ENCODE measurements at regions not wholly inside any gene's neighbourhood (a gene's known extent, or its start where the extent isn't known, plus 50 kb on each side); places are given as distances from the start of the nearest gene placed in this dataset.

- no peaks in the 10 kb centered on the region for H3K36me3 ChIP-seq (replicated peaks; ENCODE audit: low read depth, low read length)
- no peaks in the 10 kb centered on the region for H3K4me1 ChIP-seq (ENCODE audit: low read length)
- no peak for TF ChIP-seq CTCF (IDR thresholded peaks at IDR 0.05; ENCODE audit: low read depth, low read length)
- TF ChIP-seq EZH2phosphoT487 (IDR thresholded peaks at IDR 0.05; ENCODE audit: low read depth), result no peak
- no peak overlapping the region for H3K4me3 ChIP-seq (ENCODE audit: low read length)
- H3K27me3 ChIP-seq (ENCODE audit: low read depth, low read length), result no peaks in the 10 kb centered on the region
- no peak overlapping the region for H2AFZ ChIP-seq (ENCODE audit: low read depth, low read length)
- H3K9me3 ChIP-seq (ENCODE audit: insufficient read depth, low read length), result no peaks in the 10 kb centered on the region
- H4K20me1 ChIP-seq (ENCODE audit: insufficient read depth, low read length), result no peaks in the 10 kb centered on the region
- no peak overlapping the region for H3K27ac ChIP-seq (ENCODE audit: low read length)
- H3K9ac ChIP-seq (ENCODE audit: low read length), result no peak overlapping the region
- H3K4me2 ChIP-seq (ENCODE audit: low read length), result no peak overlapping the region
- no peaks in the 10 kb centered on the region for H3K79me2 ChIP-seq (ENCODE audit: low read length)
These were observed 406.1 kb upstream of the FZD8 start for GRCh38 chr10:36048236-36048635.

GRCh38 chr10:36042135-36042534 is 400.0 kb upstream of the FZD8 start:
- H3K4me2 ChIP-seq (ENCODE audit: low read length), result no peak overlapping the region
- no peak for TF ChIP-seq CTCF (IDR thresholded peaks at IDR 0.05; ENCODE audit: low read depth, low read length)
- TF ChIP-seq EZH2phosphoT487 (IDR thresholded peaks at IDR 0.05; ENCODE audit: low read depth), result no peak
- H3K9ac ChIP-seq (ENCODE audit: low read length), result no peak overlapping the region
- no peaks in the 10 kb centered on the region for H4K20me1 ChIP-seq (ENCODE audit: insufficient read depth, low read length)
- H3K27ac ChIP-seq (ENCODE audit: low read length), result no peak overlapping the region
- H3K4me3 ChIP-seq (ENCODE audit: low read length), result no peak overlapping the region
- no peaks in the 10 kb centered on the region for H3K36me3 ChIP-seq (replicated peaks; ENCODE audit: low read depth, low read length)
- H3K4me1 ChIP-seq (ENCODE audit: low read length), result no peaks in the 10 kb centered on the region; the same call in 1 of the 2 replicates
- H2AFZ ChIP-seq (ENCODE audit: low read depth, low read length), result no peak overlapping the region
- no peaks in the 10 kb centered on the region for H3K9me3 ChIP-seq (ENCODE audit: insufficient read depth, low read length)
- no peaks in the 10 kb centered on the region for H3K27me3 ChIP-seq (ENCODE audit: low read depth, low read length)
- H3K79me2 ChIP-seq (ENCODE audit: low read length), result no peaks in the 10 kb centered on the region

DNA sequence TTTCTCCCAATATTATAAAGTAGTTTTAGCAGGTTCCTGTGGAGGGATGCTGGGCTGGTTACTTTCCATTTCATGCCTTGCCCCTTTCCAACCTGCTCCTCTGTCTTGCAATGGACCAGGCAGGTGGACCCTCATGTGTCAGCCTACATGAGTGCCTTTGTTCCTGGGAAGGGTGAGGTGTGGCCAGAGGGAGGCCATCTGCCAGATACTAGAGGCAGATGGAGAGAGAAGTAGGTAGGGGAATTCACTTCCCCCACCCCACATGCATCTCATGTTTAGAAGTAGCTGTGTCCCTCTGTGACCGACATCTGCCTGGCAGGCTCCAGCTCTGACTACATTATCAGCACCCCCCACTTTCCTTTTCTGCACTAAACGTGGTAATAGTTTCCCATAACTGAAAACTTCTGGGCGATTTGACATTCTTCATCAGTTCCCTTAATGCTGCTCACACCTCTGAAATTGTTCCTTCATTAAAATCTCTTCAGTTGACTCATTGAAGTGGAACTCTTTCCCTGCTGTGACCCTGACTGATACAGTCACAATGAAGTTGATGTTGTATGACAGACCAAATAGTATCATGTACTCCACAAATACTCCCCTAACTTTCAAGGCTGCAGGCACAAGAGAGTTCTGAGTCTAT is 396.3 kb upstream of the FZD8 start:
- TF ChIP-seq EZH2phosphoT487 (IDR thresholded peaks at IDR 0.05; ENCODE audit: low read depth) (no peak), CTCF (IDR thresholded peaks at IDR 0.05; ENCODE audit: low read depth, low read length) (no peak)
- no peaks in the 10 kb centered on the region for H3K36me3 ChIP-seq (replicated peaks; ENCODE audit: low read depth, low read length)

DNA sequence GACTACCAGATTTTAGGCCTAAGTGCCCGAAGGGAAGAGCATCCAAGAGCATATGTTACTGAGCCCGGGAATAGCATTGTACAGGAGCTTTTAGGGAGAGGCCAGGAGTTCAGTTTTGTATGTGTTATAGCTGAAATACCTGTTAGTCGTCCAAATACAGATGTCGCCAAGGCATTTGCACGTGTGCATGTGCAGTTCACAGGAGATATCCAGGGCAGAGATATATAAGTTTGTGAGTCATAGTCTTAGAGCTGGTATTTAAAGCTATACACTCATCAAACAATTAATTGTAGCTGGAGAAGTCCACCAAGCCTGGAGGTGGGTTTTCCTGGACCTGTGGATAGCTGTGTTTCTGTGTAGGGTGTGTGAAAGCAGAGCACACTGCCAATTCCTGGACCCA is 394.0 kb upstream of the FZD8 start:
- Histone ChIP-seq H3K9ac (ENCODE audit: low read length) (no peak overlapping the region), H3K27ac (ENCODE audit: low read length) (no peak overlapping the region), H3K9me3 (ENCODE audit: insufficient read depth, low read length) (no peaks in the 10 kb centered on the region), H4K20me1 (ENCODE audit: insufficient read depth, low read length) (no peaks in the 10 kb centered on the region), H3K4me2 (ENCODE audit: low read length) (no peak overlapping the region), H2AFZ (ENCODE audit: low read depth, low read length) (no peak overlapping the region), H3K4me1 (ENCODE audit: low read length) (no peaks in the 10 kb centered on the region; the same call in 1 of the 2 replicates), H3K36me3 (replicated peaks; ENCODE audit: low read depth, low read length) (no peaks in the 10 kb centered on the region), H3K27me3 (ENCODE audit: low read depth, low read length) (no peaks in the 10 kb centered on the region), H3K4me3 (ENCODE audit: low read length) (no peak overlapping the region), H3K79me2 (ENCODE audit: low read length) (no peaks in the 10 kb centered on the region)
- no peak for TF ChIP-seq EZH2phosphoT487 (IDR thresholded peaks at IDR 0.05; ENCODE audit: low read depth)
- no peak for TF ChIP-seq CTCF (IDR thresholded peaks at IDR 0.05; ENCODE audit: low read depth, low read length)

More for the DNA sequence above, 396.3 kb upstream of the FZD8 start:
- no peaks in the 10 kb centered on the region for H3K27me3 ChIP-seq (ENCODE audit: low read depth, low read length)
- H4K20me1 ChIP-seq (ENCODE audit: insufficient read depth, low read length), result no peaks in the 10 kb centered on the region
- H3K4me3 ChIP-seq (ENCODE audit: low read length), result no peak overlapping the region
- no peak overlapping the region for H3K27ac ChIP-seq (ENCODE audit: low read length)
- H3K79me2 ChIP-seq (ENCODE audit: low read length), result no peaks in the 10 kb centered on the region
- no peak overlapping the region for H2AFZ ChIP-seq (ENCODE audit: low read depth, low read length)
- no peaks in the 10 kb centered on the region; the same call in 1 of the 2 replicates for H3K4me1 ChIP-seq (ENCODE audit: low read length)
- no peak overlapping the region for H3K4me2 ChIP-seq (ENCODE audit: low read length)
- no peak overlapping the region for H3K9ac ChIP-seq (ENCODE audit: low read length)
- H3K9me3 ChIP-seq (ENCODE audit: insufficient read depth, low read length), result no peaks in the 10 kb centered on the region

Data from OCI-LY3 (cell line).